Keratinocyte (primary cell): ENCODE measurements at regions not wholly inside any gene's neighbourhood (a gene's known extent, or its start where the extent isn't known, plus 50 kb on each side); places are given as distances from the start of the nearest gene placed in this dataset.

Experiments
- CTCF ChIP-seq, 3 experiments: IDR thresholded peaks in 1 of 3; conservative IDR thresholded peaks in 1 of 3; optimal IDR thresholded peaks in 1 of 3; 2 replicates in 2 of 3; 3 replicates in 1 of 3; pipeline versions ENCODE3 to v1.5.1; 2011; ENCODE audit warnings: low read length in 3 of 3, mild to moderate bottlenecking in 3 of 3, moderate library complexity in 2 of 3, control low read depth in 1 of 3, inconsistent platforms in 1 of 3; ENCODE audit not compliant: insufficient read depth in 2 of 3; ENCODE audit errors: extremely low read depth in 1 of 3
- EZH2 ChIP-seq: IDR thresholded peaks from one replicate; pipeline ENCODE4 v1.6.1; 2012; ENCODE audit warnings: inconsistent platforms, mild to moderate bottlenecking, low read length, moderate library complexity

GRCh38 chr6:18676548-18676947, 289.4 kb downstream of the RNF144B start:
- no peak for TF ChIP-seq CTCF (optimal IDR thresholded peaks at IDR 0.05 in 1 of 3, IDR thresholded peaks at IDR 0.05 in 1 of 3, conservative IDR thresholded peaks at IDR 0.05 in 1 of 3; ENCODE audit: extremely low read depth in 1 of 3, insufficient read depth in 2 of 3, low read length in 3 of 3)
- no peak for TF ChIP-seq EZH2
